HepG2 (cell line): ENCODE measurements at regions not wholly inside any gene's neighbourhood (a gene's known extent, or its start where the extent isn't known, plus 50 kb on each side); places are given as distances from the start of the nearest gene placed in this dataset.

Source experiments
- CREM ChIP-seq, 2 experiments: sonication (generic) in 1 of 2; formaldehyde crosslinking in 1 of 2; IDR thresholded peaks; 2 replicates each; pipeline versions ENCODE4 v1.4.0 to v1.6.1; 2016 to 2020; ENCODE audit warnings: antibody characterized with exemption in 1 of 2, mild to moderate bottlenecking in 1 of 2, missing genetic modification reagents in 1 of 2
- MAFF ChIP-seq: IDR thresholded peaks from 2 replicates; pipeline ENCODE4 v1.6.1; 2011; ENCODE audit warnings: low read depth, low read length, improper control_type of control experiment
- MLLT10 ChIP-seq: sonication (generic); formaldehyde crosslinking; IDR thresholded peaks from 2 replicates; pipeline ENCODE4 v1.4.0; 2020; ENCODE audit warnings: missing genetic modification reagents
- NFIC ChIP-seq: IDR thresholded peaks from 2 replicates; pipeline ENCODE4 v1.6.1; 2012; ENCODE audit warnings: mild to moderate bottlenecking, low read length, inconsistent platforms
- POLR2A ChIP-seq, 2 experiments: IDR thresholded peaks; 2 replicates each; pipeline ENCODE4 v1.6.1; 2011; ENCODE audit warnings: low read depth in 2 of 2, low read length in 2 of 2, mild to moderate bottlenecking in 1 of 2, moderate library complexity in 1 of 2; ENCODE audit not compliant: insufficient read depth in 1 of 2
- POLR2AphosphoS5 ChIP-seq: IDR thresholded peaks from 2 replicates; pipeline ENCODE4 v1.6.1; 2012; ENCODE audit warnings: low read depth, low read length
- SMC3 ChIP-seq: IDR thresholded peaks from 2 replicates; pipeline ENCODE4 v1.6.1; 2011; ENCODE audit warnings: low read length, improper control_type of control experiment
- SP1 ChIP-seq, 2 experiments: fragments of 450-650 bp in 1 of 2; sonication (generic) in 1 of 2; formaldehyde crosslinking in 1 of 2; IDR thresholded peaks; 2 replicates each; pipeline versions ENCODE4 v1.4.0 to v1.6.1; 2016 to 2020; ENCODE audit warnings: missing genetic modification reagents in 1 of 2
- TF ChIP-seq, protein P1 (sequence below): sonication (generic); formaldehyde crosslinking; IDR thresholded peaks from 2 replicates; pipeline ENCODE4 v1.5.0; 2020; ENCODE audit warnings: mild to moderate bottlenecking, missing genetic modification reagents, moderate library complexity
- TF ChIP-seq, protein P2 (sequence below): IDR thresholded peaks from 2 replicates; pipeline ENCODE4 v1.6.1; 2016; ENCODE audit warnings: low read depth
- TF ChIP-seq, protein P3 (sequence below): fragments of 450-650 bp; IDR thresholded peaks from 2 replicates; pipeline ENCODE4 v1.6.1; 2017
- TF ChIP-seq, protein P4 (sequence below): IDR thresholded peaks from 2 replicates; pipeline ENCODE4 v1.6.1; 2012; ENCODE audit warnings: inconsistent platforms

DNA sequence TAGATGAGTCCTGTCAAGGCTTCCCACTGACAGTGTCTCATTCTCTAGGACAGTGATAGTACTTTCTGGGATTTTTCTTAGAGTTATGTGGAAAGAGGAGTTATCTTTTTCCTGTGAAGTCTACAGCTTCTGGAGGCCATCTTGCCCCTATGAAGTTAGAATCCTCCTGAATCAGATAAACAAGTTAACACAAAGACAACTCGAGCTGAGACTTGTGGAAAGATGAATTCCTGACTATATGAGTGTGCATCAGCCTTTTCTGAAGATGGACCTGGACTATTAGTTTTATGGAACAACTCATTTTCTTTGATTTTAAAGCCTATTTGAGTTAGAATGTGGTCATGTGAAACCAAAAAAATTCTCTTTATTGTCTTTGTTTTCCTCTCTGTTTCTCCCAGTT is 290.9 kb downstream of the LRRIQ3 start:
- no peak for TF ChIP-seq SP1 (IDR thresholded peaks at IDR 0.05)
- TF ChIP-seq SP1 (CRISPR knock-in tag; IDR thresholded peaks at IDR 0.05) = no peak
- TF ChIP-seq, protein P1, sequence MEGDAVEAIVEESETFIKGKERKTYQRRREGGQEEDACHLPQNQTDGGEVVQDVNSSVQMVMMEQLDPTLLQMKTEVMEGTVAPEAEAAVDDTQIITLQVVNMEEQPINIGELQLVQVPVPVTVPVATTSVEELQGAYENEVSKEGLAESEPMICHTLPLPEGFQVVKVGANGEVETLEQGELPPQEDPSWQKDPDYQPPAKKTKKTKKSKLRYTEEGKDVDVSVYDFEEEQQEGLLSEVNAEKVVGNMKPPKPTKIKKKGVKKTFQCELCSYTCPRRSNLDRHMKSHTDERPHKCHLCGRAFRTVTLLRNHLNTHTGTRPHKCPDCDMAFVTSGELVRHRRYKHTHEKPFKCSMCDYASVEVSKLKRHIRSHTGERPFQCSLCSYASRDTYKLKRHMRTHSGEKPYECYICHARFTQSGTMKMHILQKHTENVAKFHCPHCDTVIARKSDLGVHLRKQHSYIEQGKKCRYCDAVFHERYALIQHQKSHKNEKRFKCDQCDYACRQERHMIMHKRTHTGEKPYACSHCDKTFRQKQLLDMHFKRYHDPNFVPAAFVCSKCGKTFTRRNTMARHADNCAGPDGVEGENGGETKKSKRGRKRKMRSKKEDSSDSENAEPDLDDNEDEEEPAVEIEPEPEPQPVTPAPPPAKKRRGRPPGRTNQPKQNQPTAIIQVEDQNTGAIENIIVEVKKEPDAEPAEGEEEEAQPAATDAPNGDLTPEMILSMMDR (CRISPR knock-in tag) = no peak
- no peak for TF ChIP-seq MAFF
- no peak for TF ChIP-seq POLR2A (IDR thresholded peaks at IDR 0.05; ENCODE audit: insufficient read depth in 1 of 2, low read depth in 2 of 2, low read length in 2 of 2)
- TF ChIP-seq NFIC = no peak
- TF ChIP-seq POLR2AphosphoS5 = no peak
- TF ChIP-seq, protein P2, sequence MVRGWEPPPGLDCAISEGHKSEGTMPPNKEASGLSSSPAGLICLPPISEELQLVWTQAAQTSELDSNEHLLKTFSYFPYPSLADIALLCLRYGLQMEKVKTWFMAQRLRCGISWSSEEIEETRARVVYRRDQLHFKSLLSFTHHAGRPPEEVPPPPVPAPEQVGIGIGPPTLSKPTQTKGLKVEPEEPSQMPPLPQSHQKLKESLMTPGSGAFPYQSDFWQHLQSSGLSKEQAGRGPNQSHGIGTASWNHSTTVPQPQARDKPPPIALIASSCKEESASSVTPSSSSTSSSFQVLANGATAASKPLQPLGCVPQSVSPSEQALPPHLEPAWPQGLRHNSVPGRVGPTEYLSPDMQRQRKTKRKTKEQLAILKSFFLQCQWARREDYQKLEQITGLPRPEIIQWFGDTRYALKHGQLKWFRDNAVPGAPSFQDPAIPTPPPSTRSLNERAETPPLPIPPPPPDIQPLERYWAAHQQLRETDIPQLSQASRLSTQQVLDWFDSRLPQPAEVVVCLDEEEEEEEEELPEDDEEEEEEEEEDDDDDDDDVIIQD (CRISPR knock-in tag) = no peak
- TF ChIP-seq, protein P3, sequence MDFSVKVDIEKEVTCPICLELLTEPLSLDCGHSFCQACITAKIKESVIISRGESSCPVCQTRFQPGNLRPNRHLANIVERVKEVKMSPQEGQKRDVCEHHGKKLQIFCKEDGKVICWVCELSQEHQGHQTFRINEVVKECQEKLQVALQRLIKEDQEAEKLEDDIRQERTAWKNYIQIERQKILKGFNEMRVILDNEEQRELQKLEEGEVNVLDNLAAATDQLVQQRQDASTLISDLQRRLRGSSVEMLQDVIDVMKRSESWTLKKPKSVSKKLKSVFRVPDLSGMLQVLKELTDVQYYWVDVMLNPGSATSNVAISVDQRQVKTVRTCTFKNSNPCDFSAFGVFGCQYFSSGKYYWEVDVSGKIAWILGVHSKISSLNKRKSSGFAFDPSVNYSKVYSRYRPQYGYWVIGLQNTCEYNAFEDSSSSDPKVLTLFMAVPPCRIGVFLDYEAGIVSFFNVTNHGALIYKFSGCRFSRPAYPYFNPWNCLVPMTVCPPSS = no peak
- TF ChIP-seq MLLT10 (CRISPR knock-in tag) = no peak
- TF ChIP-seq, protein P4, sequence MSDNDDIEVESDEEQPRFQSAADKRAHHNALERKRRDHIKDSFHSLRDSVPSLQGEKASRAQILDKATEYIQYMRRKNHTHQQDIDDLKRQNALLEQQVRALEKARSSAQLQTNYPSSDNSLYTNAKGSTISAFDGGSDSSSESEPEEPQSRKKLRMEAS = no peak
- TF ChIP-seq SMC3 = no peak
- TF ChIP-seq CREM (IDR thresholded peaks at IDR 0.05) = no peak
- TF ChIP-seq CREM (CRISPR knock-in tag; IDR thresholded peaks at IDR 0.05) = no peak
